Mucosa of gallbladder (tissue), 1 donor: ENCODE measurements at regions not wholly inside any gene's neighbourhood (a gene's known extent, or its start where the extent isn't known, plus 50 kb on each side); places are given as distances from the start of the nearest gene placed in this dataset.
A peak's percentile ranks its signal among the peaks of the same experiment; 100 is the strongest.
"Not testable (repeated sequence)": the region's sequence is repeated elsewhere in the genome, so short reads cannot be mapped to it uniquely, and the experiment has no call there.

Source experiments
- DNase-seq: peaks from one replicate; pipeline ENCODE4 v3.0.0-alpha.2; 2020; ENCODE audit warnings: low spot score
- donor health status: DM: no; HTN: no; CAD: no.

DNA sequence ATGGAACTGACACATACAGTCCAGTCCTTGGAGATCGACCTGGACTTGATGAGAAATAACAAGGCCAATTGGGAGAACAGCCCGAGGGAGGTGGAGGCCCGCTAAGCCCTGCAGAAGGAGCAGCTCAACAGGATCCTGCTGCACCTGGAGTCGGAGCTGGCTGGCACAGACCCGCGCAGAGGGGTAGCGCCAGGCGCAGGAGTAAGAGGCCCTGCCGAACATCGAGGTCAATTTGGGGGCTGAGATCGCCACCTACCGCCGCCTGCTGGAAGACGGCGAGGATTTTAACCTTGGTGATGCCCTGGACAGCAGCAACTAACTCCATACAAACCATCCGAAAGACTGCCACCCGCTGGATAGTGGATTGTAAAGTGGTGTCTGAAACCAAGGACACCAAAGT lies 1610.1 kb upstream of the ACO1 start:
- no peak for DNase-seq

DNA sequence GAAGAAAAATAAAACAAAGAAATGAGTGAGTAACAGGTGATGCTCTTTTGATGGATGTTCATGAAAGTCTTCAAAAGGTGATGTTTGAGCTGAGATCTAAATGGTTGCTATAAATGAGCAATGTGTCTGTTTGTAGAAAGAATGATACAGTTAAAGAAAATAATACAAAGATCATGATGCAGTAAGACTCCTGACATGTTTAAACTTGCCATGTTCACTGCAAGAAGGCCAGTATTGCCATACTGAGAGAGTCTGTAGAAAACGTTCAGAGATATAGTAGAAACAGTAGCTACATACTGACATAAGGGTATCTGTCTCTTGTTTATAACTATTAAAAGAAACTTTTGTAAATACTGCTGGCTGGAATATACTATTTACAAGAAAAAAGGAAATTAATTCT lies 1609.2 kb upstream of the ACO1 start:
- DNase-seq, result no peak

DNA sequence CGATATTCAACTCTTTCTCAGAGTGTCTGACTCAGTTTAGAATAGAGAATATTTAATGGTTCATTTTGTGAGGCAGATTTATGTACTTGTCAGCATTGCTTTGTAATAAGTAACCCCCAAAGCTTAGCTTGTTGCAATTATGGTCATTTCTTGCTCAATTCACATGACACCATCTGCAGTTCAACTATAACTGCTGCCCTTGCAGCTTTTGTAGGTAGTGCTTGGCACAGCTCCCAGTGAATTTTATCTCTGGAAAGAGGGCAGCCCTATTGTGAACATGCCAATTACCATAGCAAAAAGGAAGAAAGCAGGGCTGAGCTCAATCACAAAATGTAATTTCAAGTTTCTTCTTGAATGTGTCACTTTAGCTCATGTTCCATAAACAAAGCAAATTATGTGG lies 1587.7 kb upstream of the ACO1 start:
- peak; percentile 59 for DNase-seq

DNA sequence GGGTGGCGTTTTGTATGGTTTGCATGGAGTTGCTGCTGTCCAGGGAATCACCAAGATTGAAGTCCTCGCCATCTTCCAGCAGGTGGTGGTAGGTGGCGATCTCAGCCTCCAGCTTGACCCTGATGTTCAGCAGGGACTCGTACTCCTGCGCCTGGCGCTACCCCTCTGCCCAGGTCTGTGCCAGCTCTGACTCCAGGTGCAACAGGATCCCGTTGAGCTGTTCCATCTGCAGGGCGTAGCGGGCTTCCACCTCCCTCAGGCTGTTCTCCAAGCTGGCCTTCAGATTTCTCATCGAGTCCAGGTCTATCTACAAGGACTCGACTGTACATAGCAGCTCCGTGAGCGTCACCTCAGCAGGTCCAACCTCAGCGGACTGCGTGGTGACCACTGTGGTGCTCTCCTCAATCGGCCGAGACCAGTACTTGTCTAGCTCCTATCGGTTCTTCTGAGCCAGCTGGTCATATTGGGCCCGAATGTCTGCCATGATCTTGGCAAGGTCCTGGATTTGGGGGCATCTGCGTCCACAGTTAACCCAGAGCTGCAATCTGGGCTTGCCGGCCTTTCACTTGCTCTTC lies 1584.8 kb upstream of the ACO1 start:
- DNase-seq, result no peak

DNA sequence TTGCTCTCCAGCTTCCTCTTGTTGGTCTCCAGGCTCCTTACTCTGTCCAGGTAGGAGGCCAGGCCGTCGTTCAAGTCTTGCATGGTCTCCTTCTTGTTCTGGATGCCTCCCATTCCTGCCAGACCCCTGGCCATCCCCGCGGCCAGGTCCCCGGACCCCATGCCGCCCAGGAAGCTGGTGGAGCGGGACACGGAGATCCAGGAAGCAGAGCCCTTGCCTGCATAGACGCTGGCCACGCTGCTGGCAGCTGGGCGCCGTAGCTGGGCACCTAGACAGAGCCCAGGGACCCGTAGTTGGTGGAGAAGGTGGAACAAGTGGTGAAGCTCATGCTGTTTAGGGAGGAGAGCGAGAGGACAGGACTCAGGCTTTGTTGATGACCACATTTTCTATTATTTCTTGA lies 1584.0 kb upstream of the ACO1 start:
- no peak for DNase-seq

DNA sequence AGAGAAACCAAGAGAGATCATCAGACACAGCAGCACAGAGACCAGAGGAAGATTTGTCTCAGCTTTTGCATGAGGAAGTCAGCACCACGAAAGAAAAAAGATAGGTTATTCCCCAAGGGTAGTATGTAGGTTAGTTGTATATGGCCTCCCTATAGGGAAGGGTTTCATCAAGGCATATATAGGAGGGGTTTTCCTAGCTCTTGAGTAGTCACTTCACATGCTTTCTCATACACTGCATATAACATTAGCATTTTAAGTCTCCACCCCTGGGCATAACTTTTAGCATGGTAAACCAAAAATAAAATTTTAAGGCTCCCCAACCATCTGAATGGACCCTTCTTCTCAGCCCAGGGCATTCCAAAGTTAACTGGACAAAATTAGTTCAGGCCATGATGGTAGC lies 1571.6 kb upstream of the ACO1 start:
- DNase-seq, result no peak

DNA sequence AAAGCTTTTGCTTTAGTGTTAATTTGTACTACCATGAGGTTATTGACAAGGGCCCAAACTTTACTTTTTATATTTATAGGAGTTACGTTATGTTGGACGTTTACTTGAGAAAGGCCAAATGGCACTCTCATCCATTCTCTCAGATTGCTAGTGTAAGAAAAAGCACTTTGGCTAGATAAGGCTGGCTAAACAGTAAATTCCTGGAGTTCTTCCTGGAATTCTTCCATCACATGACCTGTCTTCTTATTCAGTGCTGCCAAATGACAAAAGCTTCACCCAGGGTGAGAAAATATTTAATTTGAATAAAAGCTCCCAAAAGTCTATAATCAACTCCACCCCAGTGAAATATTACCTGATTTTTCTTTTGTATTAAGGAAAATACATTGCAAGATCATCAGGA lies 1568.9 kb upstream of the ACO1 start:
- DNase-seq, result no peak

DNA sequence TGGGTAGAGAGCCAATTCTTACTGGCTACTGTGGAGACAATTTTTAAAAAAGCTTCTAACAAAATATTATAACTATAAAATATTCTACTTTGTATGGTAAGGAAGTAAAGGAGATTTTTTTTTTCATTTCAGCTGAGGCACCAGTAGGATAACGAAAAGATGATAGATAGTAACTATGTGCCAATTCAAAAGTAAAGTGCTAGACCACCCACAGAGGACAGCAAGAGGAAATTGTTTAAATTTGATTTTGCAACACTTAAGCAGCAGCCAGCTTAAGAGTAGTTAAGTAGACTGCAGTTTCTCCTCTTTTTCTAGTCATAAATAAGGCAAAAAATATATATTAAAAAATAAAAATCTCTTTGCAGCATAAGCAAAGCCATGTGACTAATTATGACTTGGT lies 1539.3 kb upstream of the ACO1 start:
- DNase-seq, result no peak

DNA sequence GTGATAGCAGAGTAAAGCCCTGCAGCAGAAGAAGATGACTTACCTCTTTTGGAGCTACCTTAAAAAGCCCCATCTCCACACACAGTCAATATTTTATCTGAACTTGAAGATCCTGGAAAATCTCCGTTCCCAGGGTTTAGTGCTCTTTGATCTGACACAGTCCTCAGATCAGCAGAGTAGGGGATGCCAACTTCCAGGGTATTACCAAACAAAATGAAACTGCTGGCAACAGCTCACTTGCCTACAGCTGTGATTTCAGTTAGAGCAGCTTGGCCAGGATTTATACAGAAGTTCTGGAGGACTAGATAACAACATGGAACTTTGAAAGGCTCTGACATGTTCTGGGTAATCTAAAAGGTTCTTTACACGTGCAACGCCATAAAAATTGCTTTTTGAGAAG lies 1537.8 kb upstream of the ACO1 start:
- DNase-seq, result no peak

DNA sequence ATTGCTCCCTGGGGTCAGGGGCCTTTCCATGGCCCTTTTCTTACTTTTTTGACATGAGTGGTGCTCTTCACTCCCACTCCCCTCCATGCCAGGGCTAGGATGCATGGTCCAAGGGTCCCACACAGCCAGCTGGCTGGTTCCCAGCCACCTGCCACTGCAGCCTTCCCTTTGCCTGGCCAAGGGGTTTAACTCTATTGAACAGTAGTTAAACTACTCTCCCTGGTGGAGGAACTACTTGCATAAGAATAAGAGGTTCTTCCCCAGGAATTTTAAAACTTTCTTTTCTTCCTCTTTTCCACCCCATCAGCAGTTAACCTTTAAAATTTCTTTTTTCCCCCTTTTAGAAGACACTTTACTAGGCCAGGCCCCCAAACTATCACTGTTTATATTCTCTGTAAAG lies 1532.8 kb upstream of the ACO1 start:
- no peak for DNase-seq

DNA sequence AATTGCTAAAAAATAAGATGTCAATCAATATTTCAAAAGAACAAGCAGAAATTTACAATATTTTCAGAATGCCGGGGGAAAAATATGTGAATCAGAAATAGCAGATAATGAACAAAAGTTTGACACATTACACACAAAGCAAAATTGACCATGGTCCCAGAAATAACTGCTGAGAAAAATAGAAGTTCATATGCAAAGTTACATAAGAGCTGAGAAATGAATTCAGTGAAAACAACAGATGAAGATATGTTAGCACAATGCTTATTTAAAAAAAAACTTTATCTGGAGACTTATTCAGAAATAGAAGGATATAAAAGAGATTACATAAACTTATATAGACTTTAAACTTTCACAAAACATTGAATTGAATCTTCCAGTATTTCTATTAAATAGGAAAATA lies 1483.7 kb upstream of the ACO1 start:
- no peak for DNase-seq

DNA sequence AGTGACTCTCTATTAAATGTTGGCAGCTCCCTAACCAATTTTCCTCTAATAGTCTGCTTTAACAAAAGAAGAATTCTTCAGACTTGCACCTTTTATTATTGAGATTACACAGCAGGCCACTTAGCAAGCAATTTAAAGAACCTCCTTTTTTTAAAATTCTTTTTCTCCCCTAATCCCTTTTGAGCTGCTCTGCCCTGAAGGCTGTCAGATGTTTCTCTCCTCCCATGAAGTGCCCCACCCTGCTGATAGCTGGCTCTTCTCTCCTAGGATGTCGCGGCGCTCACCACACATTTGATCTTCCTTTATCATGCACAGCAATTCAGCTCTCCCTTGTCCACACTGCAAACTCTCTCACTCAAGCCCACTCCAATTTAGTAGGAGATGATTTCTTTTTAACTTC lies 1471.1 kb upstream of the ACO1 start:
- no peak for DNase-seq

DNA sequence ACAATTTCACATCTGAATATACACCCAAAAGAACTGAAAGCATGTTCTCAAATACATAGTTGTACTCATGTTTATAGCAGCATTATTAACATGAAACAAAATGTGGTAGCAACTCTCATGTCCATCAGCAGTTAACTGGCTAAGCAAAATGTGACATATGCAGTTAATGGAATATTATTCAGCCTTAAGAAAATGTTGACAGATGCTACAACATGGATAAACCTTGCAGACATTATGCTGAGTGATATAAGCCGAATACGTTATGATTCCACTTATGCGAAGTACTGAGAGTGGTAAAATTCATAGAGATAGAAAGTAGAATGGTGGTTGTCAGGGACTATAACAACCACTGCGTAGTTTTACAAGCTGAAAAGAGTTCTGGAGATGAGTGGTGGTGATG lies 1469.0 kb upstream of the ACO1 start:
- DNase-seq, result no peak

DNA sequence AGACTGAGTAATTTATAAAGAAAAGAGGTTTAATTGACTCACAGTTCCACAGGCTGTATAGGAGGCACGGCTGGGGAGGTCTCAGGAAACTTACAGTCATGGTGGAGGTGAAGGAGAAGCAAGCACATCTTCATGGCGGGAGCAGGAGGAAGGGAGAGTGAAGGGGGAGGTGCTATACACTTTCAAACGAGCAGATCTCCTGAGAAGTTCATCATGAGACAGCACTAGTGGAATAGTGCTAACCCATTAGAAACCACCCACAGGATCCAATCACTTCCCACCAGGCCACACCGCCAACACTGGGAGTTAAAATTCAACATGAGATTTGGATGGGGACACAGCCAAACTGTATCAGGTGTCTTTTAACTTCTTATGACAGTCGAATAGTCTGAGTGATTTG lies 1459.3 kb upstream of the ACO1 start:
- no peak for DNase-seq

DNA sequence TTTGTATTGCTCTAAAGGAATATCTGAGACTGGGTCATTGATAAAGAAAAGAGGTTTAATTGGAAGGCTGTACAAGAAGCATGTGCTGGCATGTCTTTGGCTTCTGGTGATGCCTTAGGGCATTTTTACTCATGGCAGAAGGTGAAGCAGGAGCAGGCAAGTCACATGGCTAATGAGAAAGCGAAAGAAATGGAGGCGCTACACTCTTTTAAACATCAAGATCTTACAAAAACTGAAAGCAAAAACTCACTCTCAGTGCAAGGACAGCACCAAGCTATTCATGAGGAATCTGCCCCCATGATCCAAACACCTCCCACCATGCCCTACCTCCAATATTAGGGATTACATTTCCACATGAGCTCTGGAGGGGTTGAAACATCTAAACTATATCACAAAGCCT lies 1458.8 kb upstream of the ACO1 start:
- no peak for DNase-seq

DNA sequence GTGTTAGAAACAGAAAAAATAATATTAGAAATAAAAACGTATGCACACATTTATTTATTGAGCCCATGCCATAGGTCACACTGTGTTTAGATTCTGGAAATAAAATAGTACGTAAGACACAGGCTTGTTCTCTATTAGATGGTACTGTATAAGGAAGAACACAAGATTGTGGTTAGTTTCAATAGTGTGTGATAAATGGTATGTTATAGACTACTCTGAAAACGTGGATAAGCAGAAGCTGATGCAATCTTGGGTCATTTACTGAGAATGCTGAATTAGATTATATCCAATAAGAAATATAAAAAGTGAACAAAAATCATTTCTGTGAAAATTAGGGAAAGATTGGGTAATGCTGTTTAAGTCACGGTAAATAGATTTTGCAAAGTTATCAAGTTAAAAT lies 1456.4 kb upstream of the ACO1 start:
- DNase-seq, result no peak

DNA sequence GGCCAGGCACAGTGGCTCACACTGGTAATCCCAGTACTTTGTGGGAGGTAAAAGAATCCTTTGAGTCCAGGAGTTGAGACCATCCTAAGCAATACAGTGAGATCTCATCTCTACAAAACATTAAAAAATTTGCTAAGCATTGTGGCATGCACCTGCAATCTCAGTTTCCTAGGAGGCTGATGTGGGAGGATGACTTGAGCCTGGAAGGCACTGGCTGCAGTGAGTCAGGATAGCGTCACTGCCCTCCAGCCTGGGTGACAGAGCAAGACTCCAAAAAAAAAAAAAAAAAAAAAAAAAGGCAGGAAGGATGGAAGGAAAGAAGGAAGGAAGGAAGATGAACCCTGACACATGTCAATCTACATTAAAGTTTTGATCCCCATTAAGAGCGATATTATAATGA lies 1452.2 kb upstream of the ACO1 start:
- no peak for DNase-seq

DNA sequence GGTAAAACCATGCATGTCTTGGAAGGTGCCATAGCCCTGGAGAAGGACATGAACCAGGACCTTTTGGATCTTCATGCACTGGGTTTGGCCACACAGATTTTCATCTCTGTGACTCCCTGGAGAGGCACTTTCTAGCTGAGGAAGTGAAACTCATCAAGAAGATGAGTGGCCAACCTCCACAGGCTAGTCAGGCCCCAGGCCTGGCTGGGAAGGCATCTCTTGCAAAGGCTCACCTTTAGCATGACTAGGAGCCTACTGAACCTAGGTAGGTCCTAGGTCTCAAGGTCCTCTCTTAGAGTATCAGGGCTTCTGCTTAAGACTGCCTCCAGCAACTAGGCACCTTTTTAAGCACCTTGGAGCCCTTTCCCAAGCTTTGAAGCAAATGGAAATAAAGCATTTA lies 1448.7 kb upstream of the ACO1 start:
- DNase-seq, result no peak

DNA sequence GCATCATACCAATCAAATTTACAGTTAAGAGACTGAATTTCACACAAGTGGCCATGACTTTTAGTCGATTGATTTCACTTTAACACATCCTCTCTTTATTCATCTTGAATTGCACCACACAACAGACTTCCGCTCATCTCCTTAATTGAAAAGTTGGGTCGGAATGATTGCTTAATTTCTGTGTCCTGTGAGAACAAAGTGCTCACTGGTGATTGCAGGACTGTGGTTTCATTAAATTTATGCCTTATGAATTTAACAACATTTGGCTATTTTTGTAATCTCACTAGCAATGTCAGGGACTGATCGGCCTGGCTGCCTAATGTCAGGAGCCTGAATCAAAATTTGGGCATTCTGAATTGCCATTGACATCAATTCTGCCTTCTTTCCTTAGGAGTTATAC lies 1447.3 kb upstream of the ACO1 start:
- DNase-seq, result no peak

DNA sequence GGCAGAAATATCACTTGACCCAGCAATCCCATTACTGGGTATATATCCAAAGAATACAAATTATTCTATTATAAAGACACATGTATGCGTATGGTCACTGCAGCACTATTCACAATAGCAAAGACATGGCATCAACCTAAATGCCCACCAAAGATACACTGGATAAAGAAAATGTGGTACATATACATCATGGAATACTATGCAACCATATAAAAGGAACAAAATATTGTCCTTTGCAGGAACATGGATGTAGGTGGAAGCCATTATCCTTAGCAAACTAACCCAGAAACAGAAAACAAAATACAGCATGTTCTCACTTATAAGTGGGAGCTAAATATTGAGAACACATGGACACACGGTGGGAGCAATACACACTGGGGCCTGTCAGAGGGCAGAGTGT lies 1441.6 kb upstream of the ACO1 start:
- not testable (repeated sequence) for DNase-seq

DNA sequence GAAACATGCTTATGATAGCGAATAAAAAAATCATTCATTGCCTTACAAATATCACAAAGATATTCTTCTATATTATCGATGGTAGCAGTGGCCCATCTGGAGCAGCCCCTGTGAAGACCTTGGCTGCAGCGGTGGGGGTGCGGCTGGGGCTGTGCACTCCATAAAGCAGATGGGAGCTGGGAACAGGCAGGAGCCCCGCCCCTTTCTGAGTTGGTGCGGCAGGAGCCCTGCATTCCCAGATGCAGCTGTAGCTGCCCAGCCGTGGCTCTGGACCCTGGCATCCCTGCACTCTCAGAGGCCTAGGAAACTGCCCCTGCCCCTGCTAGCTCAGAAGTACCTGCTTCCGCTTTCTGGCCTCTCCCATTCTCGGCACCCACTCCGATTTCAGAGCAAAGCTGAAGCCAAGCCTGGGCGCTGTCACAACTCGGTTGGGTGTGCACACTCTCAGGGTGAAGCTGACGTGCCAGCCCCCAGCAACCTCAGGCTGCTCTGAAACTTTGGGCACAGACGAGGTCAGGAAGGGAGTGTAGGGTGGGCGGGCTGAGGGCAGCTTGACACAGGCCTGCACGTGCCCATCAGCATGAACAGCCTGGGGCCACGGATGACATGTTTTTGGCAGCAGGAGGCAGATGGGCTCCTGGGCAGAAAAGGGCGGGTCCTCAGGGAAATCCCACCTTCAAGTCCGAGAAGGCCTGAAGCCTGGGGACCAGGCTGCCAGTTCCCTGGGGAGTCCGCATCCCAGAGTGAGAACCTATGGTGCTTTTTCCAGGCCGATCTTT lies 1440.8 kb upstream of the ACO1 start:
- no peak for DNase-seq

DNA sequence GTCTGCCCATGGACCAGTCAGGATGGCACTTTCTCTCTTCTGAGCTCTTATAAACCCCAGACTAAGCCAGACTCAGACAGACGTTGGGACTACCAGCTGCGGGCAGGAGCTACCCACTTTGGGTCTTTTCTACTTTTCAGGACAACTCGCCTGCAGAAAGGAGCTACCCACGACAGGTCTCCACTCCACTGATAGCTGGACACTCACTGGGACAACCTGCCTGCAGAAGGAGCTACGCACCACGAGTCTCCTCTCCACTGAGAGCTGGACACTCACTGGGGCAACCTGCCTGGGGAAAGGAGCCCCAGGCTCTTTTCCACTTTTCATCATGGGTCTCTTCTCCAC lies 1440.2 kb upstream of the ACO1 start:
- DNase-seq, result no peak

DNA sequence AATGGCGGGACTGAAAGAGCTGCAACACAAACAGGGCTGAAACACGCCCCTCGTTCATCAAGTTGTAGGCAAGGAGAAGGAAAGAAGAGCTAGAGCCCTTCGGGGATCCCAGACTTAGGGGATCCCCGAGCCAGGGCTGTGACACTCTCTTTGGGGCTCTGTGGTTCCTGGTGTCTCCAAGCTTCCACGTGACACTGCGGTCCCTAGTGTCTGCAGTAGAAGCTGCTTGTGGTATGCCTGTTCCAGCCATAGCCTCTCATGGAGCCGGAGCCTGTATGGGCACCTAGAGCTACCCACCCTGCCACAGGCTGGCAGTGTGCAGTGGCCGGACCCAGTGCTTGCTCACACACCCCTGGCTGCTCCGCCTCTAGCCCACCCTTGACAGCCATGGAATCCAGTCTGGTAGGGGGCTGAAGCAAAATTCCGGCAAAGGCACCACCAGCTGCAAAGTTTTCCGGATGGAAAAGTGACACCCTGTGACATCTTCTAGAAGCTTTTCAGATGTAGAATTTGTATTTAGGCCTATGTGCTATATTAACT lies 1439.6 kb upstream of the ACO1 start:
- DNase-seq, result no peak

DNA sequence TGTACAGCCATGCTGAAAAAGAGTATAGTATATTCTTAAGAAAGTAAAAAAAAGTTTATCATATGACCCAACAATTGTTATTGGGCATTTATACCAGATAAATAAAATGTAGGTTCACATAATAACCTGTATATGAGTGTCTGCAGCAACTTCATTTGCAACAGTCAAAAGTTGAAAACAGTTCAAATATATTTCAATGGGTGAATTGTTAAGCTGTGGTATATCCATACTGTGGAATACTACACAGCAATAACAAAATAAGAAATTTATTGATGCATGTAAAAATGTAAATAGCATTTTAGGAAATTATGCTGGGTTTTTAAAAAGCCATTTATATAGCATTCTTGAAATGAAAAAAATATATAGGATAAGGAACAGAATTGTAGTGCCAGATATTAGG lies 1420.1 kb upstream of the ACO1 start:
- DNase-seq, result no peak
